ENCODE measurements at regions not wholly inside any gene's neighbourhood (a gene's known extent, or its start where the extent isn't known, plus 50 kb on each side); places are given as distances from the start of the nearest gene placed in this dataset.

DNA sequence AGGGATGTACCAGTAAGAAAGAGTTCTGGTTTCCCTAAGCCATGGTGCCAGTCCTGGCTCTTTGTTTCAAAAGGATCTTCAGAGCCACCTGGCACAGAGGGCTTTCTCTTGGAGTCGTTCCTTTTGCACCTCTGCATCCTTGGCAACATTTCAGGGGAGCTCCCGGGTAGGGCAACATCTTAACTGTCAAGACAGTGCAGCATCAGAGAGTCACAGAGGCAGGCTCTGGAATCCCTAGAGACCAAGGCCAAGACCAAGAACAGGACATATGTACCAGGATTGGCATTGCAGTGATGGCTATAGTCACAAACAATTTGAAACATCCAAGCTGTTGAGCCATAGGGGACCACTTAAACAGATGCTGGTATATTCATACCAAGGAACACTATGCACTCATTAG is 129.4 kb upstream of the ADPGK start:
- CTCF ChIA-PET: no interaction called here
- TF ChIP-seq HDGF (IDR thresholded peaks at IDR 0.05; ENCODE audit: borderline replicate concordance) (no peak), L3MBTL2 (conservative IDR thresholded peaks at IDR 0.05) (no peak), NFRKB (IDR thresholded peaks at IDR 0.05) (no peak), LEF1 (IDR thresholded peaks at IDR 0.05; ENCODE audit: borderline replicate concordance) (no peak), FOXK2 (IDR thresholded peaks at IDR 0.05) (no peak), ELF4 (IDR thresholded peaks at IDR 0.05) (no peak), ARNT (IDR thresholded peaks at IDR 0.05) (no peak), FOXM1 (IDR thresholded peaks at IDR 0.05; ENCODE audit: borderline replicate concordance) (no peak)
- TF ChIP-seq, protein P1, sequence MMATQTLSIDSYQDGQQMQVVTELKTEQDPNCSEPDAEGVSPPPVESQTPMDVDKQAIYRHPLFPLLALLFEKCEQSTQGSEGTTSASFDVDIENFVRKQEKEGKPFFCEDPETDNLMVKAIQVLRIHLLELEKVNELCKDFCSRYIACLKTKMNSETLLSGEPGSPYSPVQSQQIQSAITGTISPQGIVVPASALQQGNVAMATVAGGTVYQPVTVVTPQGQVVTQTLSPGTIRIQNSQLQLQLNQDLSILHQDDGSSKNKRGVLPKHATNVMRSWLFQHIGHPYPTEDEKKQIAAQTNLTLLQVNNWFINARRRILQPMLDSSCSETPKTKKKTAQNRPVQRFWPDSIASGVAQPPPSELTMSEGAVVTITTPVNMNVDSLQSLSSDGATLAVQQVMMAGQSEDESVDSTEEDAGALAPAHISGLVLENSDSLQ (IDR thresholded peaks at IDR 0.05): no peak
- POLR2A ChIA-PET: no interaction called here
- no peak for DNase-seq (ENCODE audit: extremely low spot score)

DNA sequence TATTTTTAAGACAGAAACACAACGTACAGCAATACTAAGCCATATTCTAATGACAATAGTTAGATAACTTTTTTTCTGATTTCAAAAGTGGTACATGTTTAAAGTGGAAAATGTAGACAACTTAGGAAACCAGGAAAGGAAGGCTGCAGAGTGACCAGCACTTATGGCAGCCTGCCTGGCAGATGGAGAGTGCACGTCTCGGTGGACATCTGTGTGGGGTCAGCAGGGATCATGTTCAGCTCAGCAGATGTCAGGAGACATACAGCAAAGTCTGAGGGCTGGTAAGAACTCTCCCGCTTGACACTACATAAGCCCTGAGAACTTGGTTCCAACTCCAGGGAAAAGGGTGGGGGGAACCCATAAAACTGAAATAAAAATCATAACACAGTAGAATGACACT is 128.6 kb upstream of the ADPGK start:
- no peak for TF ChIP-seq NFRKB (IDR thresholded peaks at IDR 0.05)
- no peak for TF ChIP-seq BHLHE40 (IDR thresholded peaks at IDR 0.05; ENCODE audit: borderline replicate concordance)
- no peak for TF ChIP-seq FOXK2 (IDR thresholded peaks at IDR 0.05)
- TF ChIP-seq SP1 (IDR thresholded peaks at IDR 0.05): no peak
- no peak for TF ChIP-seq CTBP1 (IDR thresholded peaks at IDR 0.05; ENCODE audit: borderline replicate concordance)
- TF ChIP-seq L3MBTL2 (conservative IDR thresholded peaks at IDR 0.05): no peak
- no peak for TF ChIP-seq ARNT (IDR thresholded peaks at IDR 0.05)
- TF ChIP-seq, protein P1 (IDR thresholded peaks at IDR 0.05): no peak
- TF ChIP-seq ELF4 (IDR thresholded peaks at IDR 0.05): no peak
- no peak for TF ChIP-seq ZNF384 (IDR thresholded peaks at IDR 0.05)
- no peak for TF ChIP-seq FOXM1 (IDR thresholded peaks at IDR 0.05; ENCODE audit: borderline replicate concordance)
- no peak for TF ChIP-seq HDGF (IDR thresholded peaks at IDR 0.05; ENCODE audit: borderline replicate concordance)
- no peak for TF ChIP-seq SUZ12 (IDR thresholded peaks at IDR 0.05)
- POLR2A ChIA-PET: no interaction called here
- CTCF ChIA-PET: interaction anchor here (0.7 kb wide), 1 partner anchor 978 kb away, joined by 4 read pairs; no protein-coding TSS in a partner anchor
- no peak for DNase-seq (ENCODE audit: extremely low spot score)

DNA sequence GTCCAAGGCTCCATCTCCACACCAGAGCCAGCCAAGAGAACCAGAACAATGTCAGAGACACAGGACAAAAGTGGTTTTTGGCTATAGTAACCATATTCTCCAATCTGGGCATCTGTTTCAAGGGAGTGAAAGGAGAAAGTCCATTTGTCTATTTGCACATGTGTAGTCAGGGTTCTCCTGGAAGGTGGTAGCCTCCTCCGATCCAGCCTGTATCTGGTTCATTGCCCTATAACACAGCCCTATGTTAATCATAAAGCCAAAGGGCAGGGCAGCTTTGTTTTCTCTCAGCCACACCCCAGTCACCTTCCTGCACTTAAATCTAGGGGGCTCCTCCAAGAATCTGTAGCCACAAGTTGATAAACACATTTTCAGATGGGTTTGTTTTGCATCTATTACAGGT is 128.1 kb upstream of the ADPGK start:
- ChIA-PET POLR2A (no interaction called here), CTCF (no interaction called here)
- TF ChIP-seq ARNT (IDR thresholded peaks at IDR 0.05) (no peak), SUZ12 (IDR thresholded peaks at IDR 0.05) (no peak), FOXM1 (IDR thresholded peaks at IDR 0.05; ENCODE audit: borderline replicate concordance) (no peak), BHLHE40 (IDR thresholded peaks at IDR 0.05; ENCODE audit: borderline replicate concordance) (no peak), TARDBP (IDR thresholded peaks at IDR 0.05) (no peak), CTBP1 (IDR thresholded peaks at IDR 0.05; ENCODE audit: borderline replicate concordance) (no peak), ELF4 (IDR thresholded peaks at IDR 0.05) (no peak), L3MBTL2 (conservative IDR thresholded peaks at IDR 0.05) (no peak), HDGF (IDR thresholded peaks at IDR 0.05; ENCODE audit: borderline replicate concordance) (no peak), SP1 (IDR thresholded peaks at IDR 0.05) (no peak), NFRKB (IDR thresholded peaks at IDR 0.05) (no peak), FOXK2 (IDR thresholded peaks at IDR 0.05) (no peak), ZNF384 (IDR thresholded peaks at IDR 0.05) (no peak), LEF1 (IDR thresholded peaks at IDR 0.05; ENCODE audit: borderline replicate concordance) (no peak)
- TF ChIP-seq, protein P1 (IDR thresholded peaks at IDR 0.05): no peak
- no peak for DNase-seq (ENCODE audit: extremely low spot score)

DNA sequence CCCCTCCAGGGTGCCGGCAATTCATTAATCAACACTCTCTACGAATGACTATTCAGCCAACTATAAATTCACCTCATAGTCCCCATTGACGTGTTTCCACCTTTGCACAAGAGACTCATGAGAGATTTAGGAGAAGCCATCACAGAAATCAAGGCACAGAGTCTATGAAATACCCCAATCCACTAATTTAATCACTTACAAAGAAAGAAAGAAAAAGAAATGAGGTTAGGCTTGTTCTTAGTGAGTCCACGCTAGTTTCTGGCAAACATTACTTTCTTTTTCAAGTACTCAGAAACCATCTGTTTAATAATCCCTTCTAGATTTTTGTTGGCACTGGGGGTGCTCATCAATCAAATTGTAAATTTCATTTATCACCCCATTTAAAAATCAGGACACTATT is 125.2 kb upstream of the ADPGK start:
- TF ChIP-seq BHLHE40 (IDR thresholded peaks at IDR 0.05; ENCODE audit: borderline replicate concordance) (no peak), CTBP1 (IDR thresholded peaks at IDR 0.05; ENCODE audit: borderline replicate concordance) (no peak), SUZ12 (IDR thresholded peaks at IDR 0.05) (no peak), ELF4 (IDR thresholded peaks at IDR 0.05) (no peak), TARDBP (IDR thresholded peaks at IDR 0.05) (no peak), FOXM1 (IDR thresholded peaks at IDR 0.05; ENCODE audit: borderline replicate concordance) (no peak), ARNT (IDR thresholded peaks at IDR 0.05) (no peak), FOXK2 (IDR thresholded peaks at IDR 0.05) (no peak), HDGF (IDR thresholded peaks at IDR 0.05; ENCODE audit: borderline replicate concordance) (no peak), LEF1 (IDR thresholded peaks at IDR 0.05; ENCODE audit: borderline replicate concordance) (no peak)
- TF ChIP-seq, protein P1 (IDR thresholded peaks at IDR 0.05): no peak
- ChIA-PET CTCF (interaction anchor here (0.7 kb wide), 1 partner anchor 61 kb away, joined by 4 read pairs; no protein-coding TSS in a partner anchor), POLR2A (no interaction called here)

DNA sequence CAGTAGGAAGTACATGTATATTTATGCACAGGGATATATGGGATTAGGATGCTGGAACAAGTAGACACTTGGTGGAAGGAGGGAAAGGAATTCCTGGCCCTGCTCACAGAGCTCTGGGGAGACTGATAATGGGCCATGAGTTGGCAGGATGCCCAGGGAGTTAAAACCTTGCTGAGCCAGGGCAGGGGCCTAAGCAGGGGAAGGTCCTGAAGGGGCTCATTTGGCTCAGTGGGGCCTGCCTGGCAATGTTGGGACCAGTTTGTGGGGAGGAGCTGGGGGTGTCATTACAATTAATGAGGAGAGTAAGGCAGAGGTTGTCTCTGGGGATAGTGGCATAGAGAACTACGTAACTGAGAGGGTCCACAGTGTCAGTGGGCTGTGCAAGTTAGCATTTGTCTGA is 124.2 kb upstream of the ADPGK start:
- ChIA-PET CTCF (no interaction called here), POLR2A (no interaction called here)
- DNase-seq (ENCODE audit: extremely low spot score): peak; percentile 21
- TF ChIP-seq BHLHE40 (IDR thresholded peaks at IDR 0.05; ENCODE audit: borderline replicate concordance): no peak
- TF ChIP-seq NFRKB (IDR thresholded peaks at IDR 0.05): no peak
- TF ChIP-seq FOXK2 (IDR thresholded peaks at IDR 0.05): no peak
- TF ChIP-seq ZNF384 (IDR thresholded peaks at IDR 0.05): no peak
- no peak for TF ChIP-seq SP1 (IDR thresholded peaks at IDR 0.05)
- no peak for TF ChIP-seq FOXM1 (IDR thresholded peaks at IDR 0.05; ENCODE audit: borderline replicate concordance)
- no peak for TF ChIP-seq FOXA1 (IDR thresholded peaks at IDR 0.05)
- no peak for TF ChIP-seq ELF4 (IDR thresholded peaks at IDR 0.05)
- TF ChIP-seq ARNT (IDR thresholded peaks at IDR 0.05): no peak
- TF ChIP-seq L3MBTL2 (conservative IDR thresholded peaks at IDR 0.05): no peak
- no peak for TF ChIP-seq HDGF (IDR thresholded peaks at IDR 0.05; ENCODE audit: borderline replicate concordance)
- TF ChIP-seq, protein P1 (IDR thresholded peaks at IDR 0.05): no peak
- TF ChIP-seq LEF1 (IDR thresholded peaks at IDR 0.05; ENCODE audit: borderline replicate concordance): no peak
- TF ChIP-seq SUZ12 (IDR thresholded peaks at IDR 0.05): no peak
- TF ChIP-seq TARDBP (IDR thresholded peaks at IDR 0.05): no peak
- TF ChIP-seq CTBP1 (IDR thresholded peaks at IDR 0.05; ENCODE audit: borderline replicate concordance): no peak

More for the DNA sequence above, 125.2 kb upstream of the ADPGK start:
- DNase-seq (ENCODE audit: extremely low spot score): no peak

All from HEK293T (cell line).